ENCODE measurements at regions not wholly inside any gene's neighbourhood (a gene's known extent, or its start where the extent isn't known, plus 50 kb on each side); places are given as distances from the start of the nearest gene placed in this dataset.

- no peak for TF ChIP-seq CTCF (conservative IDR thresholded peaks at IDR 0.05)
- no peak overlapping the region for H3K27ac ChIP-seq
These were observed 264.3 kb downstream of the RHOU start for GRCh38 chr1:228999446-229000170.

- TF ChIP-seq CTCF (conservative IDR thresholded peaks at IDR 0.05), result no peak
- H3K27ac ChIP-seq, result no peak overlapping the region
These were observed 264.9 kb downstream of the RHOU start for GRCh38 chr1:229000187-229000586.

- no peak overlapping the region for H3K27ac ChIP-seq
- no peak for TF ChIP-seq CTCF (conservative IDR thresholded peaks at IDR 0.05)
These were observed 266.3 kb downstream of the RHOU start for GRCh38 chr1:229001467-229002011.

- TF ChIP-seq CTCF (conservative IDR thresholded peaks at IDR 0.05), result no peak
- H3K27ac ChIP-seq, result no peak overlapping the region
These were observed 266.8 kb downstream of the RHOU start for GRCh38 chr1:229002037-229002436.

- no peak for TF ChIP-seq CTCF (conservative IDR thresholded peaks at IDR 0.05)
- H3K27ac ChIP-seq, result no peak overlapping the region
These were observed 267.2 kb downstream of the RHOU start for GRCh38 chr1:229002451-229002960.

GRCh38 chr1:229003233-229004031 is 267.5 kb upstream of the RAB4A start:
- TF ChIP-seq CTCF (conservative IDR thresholded peaks at IDR 0.05), result no peak
- no peak overlapping the region for H3K27ac ChIP-seq
